HG03521 (cell line): ENCODE measurements at regions not wholly inside any gene's neighbourhood (a gene's known extent, or its start where the extent isn't known, plus 50 kb on each side); places are given as distances from the start of the nearest gene placed in this dataset.
"Not testable (repeated sequence)": the region's sequence is repeated elsewhere in the genome, so short reads cannot be mapped to it uniquely, and the experiment has no call there.

Source experiments
- ATAC-seq: cut with Tn5 transposase; IDR thresholded peaks from one replicate; pipeline ENCODE4 v1.9.1; 2021; ENCODE audit warnings: mild to moderate bottlenecking, moderate library complexity; ENCODE audit not compliant: unreplicated experiment

GRCh38 chr3:31094048-31094447 is 199.6 kb upstream of the GADL1 start:
- no peak for ATAC-seq

GRCh38 chr3:31095255-31095654 is 200.8 kb upstream of the GADL1 start:
- no peak for ATAC-seq

DNA sequence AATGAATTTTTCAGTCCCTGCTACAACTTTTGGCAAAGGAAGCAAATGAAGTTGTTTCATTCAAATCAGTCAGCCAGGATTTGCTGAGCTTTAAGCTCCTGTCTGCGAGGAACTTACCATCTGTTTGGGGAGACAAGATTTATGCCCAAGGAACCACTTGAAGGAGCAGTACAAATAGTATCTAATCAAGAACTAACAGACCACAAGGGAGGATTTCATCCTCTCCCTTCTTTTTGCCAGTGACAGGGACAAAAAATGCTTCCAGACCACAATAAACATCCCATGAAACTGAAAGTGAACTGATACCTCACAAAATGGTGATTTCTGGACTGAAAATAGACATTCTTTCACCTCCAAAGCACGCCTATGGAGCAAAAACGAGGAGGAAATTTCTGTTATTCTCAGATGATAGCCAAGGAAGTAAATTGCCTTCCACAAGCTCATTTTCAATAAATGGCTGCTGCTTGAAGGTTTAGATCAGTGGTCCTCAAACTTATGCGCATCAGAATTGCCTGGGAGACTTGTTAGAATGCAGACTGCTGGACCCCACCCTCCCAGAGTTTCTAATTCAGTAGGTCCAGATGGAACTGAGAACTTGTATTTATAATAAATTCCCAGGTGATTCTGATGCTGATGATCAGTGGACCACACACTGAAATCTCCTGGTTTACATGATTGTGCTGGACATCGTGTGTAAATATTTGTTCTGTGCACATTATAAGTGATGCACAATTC is 202.4 kb upstream of the GADL1 start:
- no peak for ATAC-seq

DNA sequence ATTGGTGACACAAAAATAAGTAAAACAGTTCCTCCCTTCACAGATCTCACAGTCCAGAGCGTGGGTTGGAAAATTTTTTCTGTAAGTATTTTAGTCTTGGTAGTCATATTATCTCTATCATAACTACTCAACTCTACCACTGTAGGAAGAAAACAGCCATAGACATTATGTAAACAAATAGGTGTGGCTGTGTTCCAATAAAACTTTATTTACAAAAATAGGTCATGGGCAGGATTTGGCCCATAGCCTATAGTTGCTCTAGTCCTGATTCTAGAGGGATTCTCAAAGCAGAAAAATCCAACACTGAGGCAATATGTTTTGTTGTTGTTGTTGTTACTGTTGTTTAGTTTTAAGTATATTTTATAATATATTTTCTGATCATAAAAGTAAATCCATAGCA is 206.1 kb upstream of the GADL1 start:
- no peak for ATAC-seq

- ATAC-seq, result not testable (repeated sequence)
Observed at GRCh38 chr3:31101285-31101684, 206.8 kb upstream of the GADL1 start.

DNA sequence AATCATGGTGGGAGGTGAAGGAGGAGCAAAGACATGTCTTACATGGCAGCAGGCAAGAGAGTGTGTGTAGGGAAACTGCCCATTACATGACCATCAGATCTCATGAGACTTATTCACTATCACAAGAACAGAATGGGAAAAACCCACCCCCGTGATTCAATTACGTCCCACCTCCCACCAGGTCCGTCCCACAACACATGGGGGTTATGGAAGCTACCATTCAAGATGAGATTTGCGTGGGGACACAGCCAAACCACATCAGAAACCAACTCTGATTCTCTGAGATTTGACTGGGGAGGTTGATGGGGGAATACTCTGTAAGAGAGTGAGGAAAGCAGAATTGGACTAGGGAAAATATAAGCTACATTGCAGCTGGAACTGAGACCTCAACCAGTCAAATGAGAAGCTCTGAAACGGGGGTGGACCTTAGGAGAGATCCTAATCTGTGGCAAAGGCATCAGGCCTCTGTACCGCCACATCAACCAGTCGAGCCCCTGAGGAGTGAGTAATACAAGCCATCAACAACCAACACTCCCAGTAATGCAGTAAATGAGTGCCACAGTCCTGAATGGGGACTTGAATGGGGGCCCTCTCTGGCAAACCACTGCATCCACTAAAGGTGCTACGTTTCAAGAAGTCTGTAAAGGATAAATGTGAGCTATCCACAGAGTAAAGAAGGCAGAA is 207.9 kb upstream of the GADL1 start:
- ATAC-seq, result no peak

GRCh38 chr3:31103181-31103580 is 208.7 kb upstream of the GADL1 start:
- ATAC-seq, result no peak

GRCh38 chr3:31103623-31104180 is 209.2 kb upstream of the GADL1 start:
- no peak for ATAC-seq

DNA sequence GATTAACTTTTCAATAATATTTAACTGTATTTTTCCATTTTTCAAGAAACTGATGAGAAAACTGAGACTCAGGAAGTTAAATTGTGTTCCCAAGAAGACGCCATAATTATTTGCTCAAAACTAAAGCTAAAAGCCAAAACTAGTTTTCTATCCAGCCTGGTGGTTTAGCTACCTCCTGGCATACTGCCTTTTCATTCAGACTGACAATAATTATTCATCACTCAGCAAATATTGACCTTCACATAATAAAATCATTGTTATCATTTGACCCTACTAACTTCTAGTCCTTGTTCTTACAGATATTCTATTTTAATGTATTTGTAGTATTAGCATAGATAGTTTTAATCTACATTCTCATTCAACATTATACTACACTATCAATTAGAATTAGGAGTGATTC is 210.6 kb upstream of the GADL1 start:
- no peak for ATAC-seq

GRCh38 chr3:31105438-31106077 is 211.1 kb upstream of the GADL1 start:
- no peak for ATAC-seq

- no peak for ATAC-seq
Observed at GRCh38 chr3:31106204-31106603, 211.7 kb upstream of the GADL1 start.

DNA sequence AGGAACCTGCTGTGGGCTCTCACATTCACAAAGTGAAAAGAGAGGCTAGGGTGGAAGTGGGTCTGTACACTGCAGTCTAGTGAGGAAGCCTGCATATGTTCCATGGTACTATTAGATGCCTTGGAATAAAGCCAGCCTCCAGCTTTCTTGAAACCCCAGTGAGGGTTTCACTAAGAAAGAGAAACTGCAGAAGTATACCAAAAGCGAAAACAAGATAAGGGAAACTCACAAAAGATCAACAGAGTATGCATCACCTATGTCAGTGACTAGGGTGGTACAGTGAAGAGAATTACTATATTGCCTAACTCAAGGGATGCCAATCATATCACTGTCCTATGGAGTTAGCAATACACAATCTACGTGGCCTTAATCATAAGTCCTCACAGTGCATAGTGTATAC is 212.5 kb upstream of the GADL1 start:
- ATAC-seq, result peak; percentile 93

DNA sequence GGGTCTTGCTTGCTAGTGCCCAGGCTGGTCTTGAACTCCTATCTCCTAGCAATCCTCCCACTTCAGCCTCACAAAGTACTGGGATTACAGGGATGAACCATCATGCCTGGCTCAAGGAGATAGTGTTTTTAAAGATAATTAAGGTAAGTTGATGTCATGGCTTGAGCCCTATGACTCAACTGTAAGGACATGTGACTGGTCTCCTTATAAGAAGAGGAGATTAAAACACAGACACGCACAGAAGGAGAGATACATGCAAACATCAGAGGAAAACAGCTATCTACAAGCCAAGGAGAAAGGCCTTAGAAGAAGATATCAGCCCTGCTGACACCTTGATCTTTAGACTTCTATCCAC is 220.4 kb upstream of the GADL1 start:
- no peak for ATAC-seq

GRCh38 chr3:31115531-31115930 is 221.1 kb upstream of the GADL1 start:
- not testable (repeated sequence) for ATAC-seq

GRCh38 chr3:31116651-31117050 is 222.2 kb upstream of the GADL1 start:
- ATAC-seq, result no peak

DNA sequence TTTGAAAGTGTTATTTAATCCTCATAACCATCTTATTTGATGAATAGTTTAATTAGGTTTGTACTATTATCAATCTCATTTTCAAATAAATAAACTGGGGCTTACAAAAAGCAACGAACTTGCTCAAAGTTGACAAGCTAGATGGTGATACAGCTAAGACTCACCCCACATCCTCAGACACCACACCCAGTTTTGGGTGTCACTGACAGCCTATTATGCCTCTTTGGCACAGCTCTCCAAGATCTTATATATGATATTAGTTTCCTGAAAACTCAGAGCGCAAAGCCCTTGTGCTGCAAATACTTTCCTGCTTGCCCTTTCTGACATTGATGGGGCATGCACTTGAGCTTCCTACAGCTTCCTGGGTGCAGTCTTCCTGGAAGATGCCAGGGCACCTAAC is 223.4 kb upstream of the GADL1 start:
- ATAC-seq, result no peak

GRCh38 chr3:31124373-31124772 is 229.9 kb upstream of the GADL1 start:
- ATAC-seq, result no peak

- no peak for ATAC-seq
Observed at GRCh38 chr3:31125413-31126020, 231.1 kb upstream of the GADL1 start.

- ATAC-seq, result no peak
Observed at GRCh38 chr3:31129241-31129640, 234.8 kb upstream of the GADL1 start.

DNA sequence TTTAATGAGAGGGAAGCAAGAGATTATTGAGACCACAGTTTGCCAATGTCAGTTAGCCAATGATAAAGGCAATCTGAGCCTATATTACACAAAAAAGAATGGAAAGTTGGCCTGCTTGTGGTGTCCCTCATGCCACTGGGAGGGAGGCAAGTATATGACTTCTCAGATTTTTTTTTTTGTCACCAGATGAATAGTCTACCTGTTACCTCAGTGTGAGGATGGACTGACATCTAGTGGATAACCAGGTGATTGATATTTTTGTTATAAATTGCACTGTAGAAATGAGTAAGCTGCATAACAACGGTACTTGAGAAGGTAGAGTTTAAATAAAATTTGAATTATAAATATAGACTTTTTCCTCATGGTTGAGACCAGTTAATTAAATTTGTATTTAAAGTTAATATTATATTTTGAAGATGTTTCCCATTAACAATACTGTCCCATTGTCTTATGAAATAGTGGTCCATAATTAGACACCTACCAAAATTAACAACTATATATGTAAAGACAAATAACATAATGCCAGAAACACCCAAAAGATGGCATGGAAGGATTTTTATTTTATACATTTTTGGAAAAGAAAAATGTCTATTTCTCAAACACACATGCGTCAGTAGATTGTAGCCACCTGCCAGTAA is 237.8 kb upstream of the GADL1 start:
- peak; percentile 70 for ATAC-seq

GRCh38 chr3:31133541-31133940 is 239.1 kb upstream of the GADL1 start:
- ATAC-seq, result no peak
